ENCODE measurements at regions not wholly inside any gene's neighbourhood (a gene's known extent, or its start where the extent isn't known, plus 50 kb on each side); places are given as distances from the start of the nearest gene placed in this dataset.
"Not testable (repeated sequence)": the region's sequence is repeated elsewhere in the genome, so short reads cannot be mapped to it uniquely, and the experiment has no call there.

- DNase-seq, result no peak
Observed at GRCh38 chrX:65971151-65971550, 68.7 kb downstream of the VSIG4 start.

- DNase-seq, result not testable (repeated sequence)
Observed at GRCh38 chrX:65967159-65967558, 72.7 kb downstream of the VSIG4 start.

GRCh38 chrX:65961714-65962113 lies 78.2 kb downstream of the VSIG4 start:
- DNase-seq, result no peak

GRCh38 chrX:65948103-65948502 lies 91.8 kb downstream of the VSIG4 start:
- no peak for DNase-seq

- DNase-seq, result no peak
Observed at GRCh38 chrX:65941775-65942174, 98.1 kb downstream of the VSIG4 start.

GRCh38 chrX:65933085-65933589 lies 106.7 kb downstream of the VSIG4 start:
- no peak for DNase-seq

GRCh38 chrX:65932173-65933084 lies 107.5 kb downstream of the VSIG4 start:
- DNase-seq, result no peak

- DNase-seq, result no peak
Observed at GRCh38 chrX:65928522-65928921, 111.4 kb downstream of the VSIG4 start.

GRCh38 chrX:65927386-65927785 lies 112.5 kb downstream of the VSIG4 start:
- not testable (repeated sequence) for DNase-seq

GRCh38 chrX:65926095-65927019 lies 113.5 kb downstream of the VSIG4 start:
- DNase-seq, result peak in 5 of 6 experiments; percentile 1 to 68 (median 42)

GRCh38 chrX:65925592-65925991 lies 114.3 kb downstream of the VSIG4 start:
- no peak for DNase-seq

- no peak for DNase-seq
Observed at GRCh38 chrX:65925005-65925404, 114.9 kb downstream of the VSIG4 start.

- no peak for DNase-seq
Observed at GRCh38 chrX:65921363-65921762, 118.5 kb downstream of the VSIG4 start.

- DNase-seq, result no peak
Observed at GRCh38 chrX:65920620-65921019, 119.3 kb downstream of the VSIG4 start.

- DNase-seq, result no peak
Observed at GRCh38 chrX:65910899-65911298, 129.0 kb downstream of the VSIG4 start.

- DNase-seq, result no peak
Observed at GRCh38 chrX:65903750-65904149, 136.1 kb downstream of the VSIG4 start.

- no peak for DNase-seq
Observed at GRCh38 chrX:65902011-65902410, 137.9 kb downstream of the VSIG4 start.

GRCh38 chrX:65900850-65901844 lies 138.7 kb downstream of the VSIG4 start:
- no peak for DNase-seq

GRCh38 chrX:65894133-65894532 lies 145.7 kb downstream of the VSIG4 start:
- DNase-seq, result no peak

- not testable (repeated sequence) for DNase-seq
Observed at GRCh38 chrX:65891817-65892216, 148.1 kb downstream of the VSIG4 start.

GRCh38 chrX:65888150-65888549 lies 151.7 kb downstream of the VSIG4 start:
- DNase-seq, result not testable (repeated sequence)

- DNase-seq, result no peak
Observed at GRCh38 chrX:65883556-65883955, 156.3 kb downstream of the VSIG4 start.

Measured in stimulated activated naive CD4-positive, alpha-beta T cell (primary cell).